GM19372 (cell line): ENCODE measurements at regions not wholly inside any gene's neighbourhood (a gene's known extent, or its start where the extent isn't known, plus 50 kb on each side); places are given as distances from the start of the nearest gene placed in this dataset.
"Not testable (repeated sequence)": the region's sequence is repeated elsewhere in the genome, so short reads cannot be mapped to it uniquely, and the experiment has no call there.

Experiments used
- ATAC-seq: cut with Tn5 transposase; IDR thresholded peaks from one replicate; pipeline ENCODE4 v1.9.1; 2021; ENCODE audit warnings: mild to moderate bottlenecking, low read depth, moderate library complexity; ENCODE audit not compliant: unreplicated experiment

DNA sequence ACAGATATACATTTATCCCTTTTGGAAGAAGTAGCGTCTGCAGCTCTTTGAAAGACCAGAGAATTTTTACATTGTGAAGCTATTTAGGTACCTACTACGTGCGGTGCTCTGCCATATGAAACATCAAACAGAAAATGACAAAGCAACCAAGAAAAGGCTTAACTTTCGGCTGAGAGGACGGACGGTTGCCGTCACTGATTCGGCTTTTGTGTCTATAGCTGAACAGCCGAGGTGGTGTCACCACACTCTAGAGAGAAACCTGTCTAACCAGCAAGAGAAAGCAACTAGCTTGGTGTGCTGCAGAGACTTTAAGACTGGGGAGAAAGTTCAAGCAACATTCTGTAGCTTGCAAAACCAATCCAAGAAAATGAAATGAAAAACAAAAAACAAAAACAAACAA lies 145.5 kb downstream of the SHOX start:
- no peak for ATAC-seq

DNA sequence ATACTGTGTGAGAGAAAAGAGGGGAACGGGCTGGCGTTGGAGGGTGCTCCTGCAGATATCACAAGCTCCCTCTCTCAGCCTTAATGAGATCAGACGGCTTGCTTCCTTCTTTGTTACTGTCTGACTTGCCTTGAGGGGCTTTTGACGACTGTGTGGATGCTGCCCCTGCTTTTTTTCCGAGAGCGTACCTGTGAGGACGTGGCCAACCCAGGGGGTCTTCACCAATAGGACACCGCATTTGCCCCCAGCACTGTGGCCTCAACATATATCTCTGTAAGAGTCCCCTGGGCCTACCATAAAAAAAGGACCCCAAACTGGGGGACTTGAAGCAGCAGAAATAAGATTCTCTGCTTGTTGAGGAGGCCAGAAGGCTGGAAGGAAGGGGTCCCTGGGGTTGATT lies 143.9 kb downstream of the SHOX start:
- no peak for ATAC-seq

DNA sequence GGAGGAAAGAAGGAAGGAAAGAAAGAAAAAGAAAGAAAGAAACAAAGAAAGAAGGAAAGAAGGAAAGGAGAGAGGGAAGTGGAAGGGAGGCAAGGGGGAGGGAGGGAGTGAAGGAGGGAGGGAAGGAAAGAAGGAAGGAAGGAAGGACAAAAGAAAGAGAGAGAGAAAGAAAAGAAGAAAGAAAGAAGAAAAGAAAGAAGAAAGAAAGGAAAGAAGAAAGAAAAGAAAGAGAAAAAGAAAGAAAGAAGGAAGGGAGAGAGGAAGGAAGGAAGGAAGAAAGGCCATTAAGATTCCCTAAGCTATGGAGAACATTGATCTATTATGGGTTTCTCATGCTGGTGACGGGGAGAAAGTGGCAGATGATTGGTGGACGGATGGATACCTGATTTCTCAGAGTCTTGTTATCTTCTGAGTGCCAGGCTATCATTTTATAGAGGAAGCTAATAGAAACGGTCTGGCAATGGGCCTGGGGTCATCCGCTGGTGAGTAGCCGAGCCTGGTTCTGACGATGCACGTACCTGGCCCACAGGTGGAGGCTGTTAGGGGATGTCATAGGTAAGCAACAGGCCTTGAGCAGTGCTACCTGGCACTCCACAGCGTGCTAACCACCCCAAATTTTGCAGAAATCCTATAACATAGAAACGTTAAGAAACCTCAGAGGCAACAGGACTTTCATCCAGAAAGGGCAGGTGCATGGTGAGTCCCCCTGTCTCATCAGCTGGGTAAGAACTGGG lies 142.9 kb downstream of the SHOX start:
- ATAC-seq: no peak

DNA sequence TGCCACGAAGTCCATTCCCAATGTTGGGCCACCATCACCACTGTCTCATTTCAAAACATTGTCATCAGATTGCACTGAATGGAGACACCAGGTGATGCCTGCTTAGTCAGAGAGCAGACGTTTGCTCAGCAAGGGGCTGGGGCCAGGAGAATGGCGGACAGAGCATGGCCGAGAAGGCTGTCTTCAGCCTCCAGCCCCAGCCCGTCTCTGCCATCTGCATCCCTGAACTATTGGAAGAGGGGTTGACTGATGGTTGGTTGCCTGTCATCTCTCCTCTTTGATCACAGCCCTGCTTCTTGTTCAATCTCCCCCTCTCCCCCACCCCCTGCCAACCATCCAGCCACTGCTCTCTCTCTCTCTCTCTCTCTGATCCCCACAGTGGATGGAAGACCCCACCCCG lies 140.9 kb downstream of the SHOX start:
- ATAC-seq: no peak

DNA sequence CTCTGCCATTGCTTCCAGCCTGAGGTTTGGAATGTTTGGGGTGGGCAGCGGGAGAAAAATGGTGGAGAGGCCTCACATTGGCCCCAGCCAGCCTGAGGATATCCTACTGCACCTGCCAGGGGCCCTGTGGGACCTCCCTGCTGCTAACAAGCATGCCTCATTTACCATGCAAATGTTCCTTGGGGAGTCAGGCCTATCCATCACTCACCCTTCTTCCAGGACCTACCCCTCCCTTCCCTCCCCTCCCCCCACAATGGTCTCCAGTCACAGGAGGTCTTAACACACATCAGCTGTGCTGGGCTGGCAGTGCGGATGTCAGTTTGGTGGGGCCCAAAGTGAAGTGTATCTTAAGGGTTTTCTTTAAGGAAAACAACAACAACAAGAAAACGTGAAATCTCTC lies 139.2 kb downstream of the SHOX start:
- no peak for ATAC-seq

DNA sequence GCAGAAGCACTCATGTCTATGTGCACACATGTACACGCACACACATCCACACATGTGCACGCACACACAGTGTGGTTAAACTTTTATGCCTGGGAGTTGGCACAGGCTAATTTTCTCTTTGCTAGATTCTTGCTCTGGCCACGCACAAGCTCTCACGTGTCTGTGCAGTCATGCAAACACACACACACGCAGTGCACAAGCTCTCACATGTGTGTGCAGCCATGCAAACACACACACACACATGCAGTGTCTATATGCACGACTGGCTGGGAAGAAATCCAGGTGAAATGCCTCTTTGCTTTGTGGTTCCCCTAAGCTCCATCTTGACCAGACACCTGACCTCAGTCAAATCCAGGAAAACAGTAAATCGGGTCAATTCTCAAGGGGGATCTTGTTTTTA lies 138.0 kb downstream of the SHOX start:
- ATAC-seq: no peak

DNA sequence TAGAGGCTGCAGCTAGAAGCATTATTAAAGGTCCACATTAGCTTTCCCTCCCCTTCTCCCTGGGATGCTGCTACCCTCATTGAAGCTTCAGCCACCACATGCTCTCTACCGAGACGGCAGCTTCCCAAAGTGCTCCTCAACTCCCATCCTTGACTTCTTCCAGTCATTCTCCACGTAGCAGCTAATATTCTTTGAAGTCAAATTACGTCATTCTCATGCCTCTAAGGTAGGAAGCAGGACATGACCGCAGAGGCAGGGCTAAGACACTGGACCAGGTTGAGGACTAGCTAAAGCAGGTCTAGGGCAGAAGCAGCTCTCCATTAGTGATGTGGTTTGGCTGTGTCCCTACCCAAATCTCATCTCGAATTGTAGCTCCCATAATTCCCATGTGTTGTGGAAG lies 128.3 kb downstream of the SHOX start:
- ATAC-seq: no peak

DNA sequence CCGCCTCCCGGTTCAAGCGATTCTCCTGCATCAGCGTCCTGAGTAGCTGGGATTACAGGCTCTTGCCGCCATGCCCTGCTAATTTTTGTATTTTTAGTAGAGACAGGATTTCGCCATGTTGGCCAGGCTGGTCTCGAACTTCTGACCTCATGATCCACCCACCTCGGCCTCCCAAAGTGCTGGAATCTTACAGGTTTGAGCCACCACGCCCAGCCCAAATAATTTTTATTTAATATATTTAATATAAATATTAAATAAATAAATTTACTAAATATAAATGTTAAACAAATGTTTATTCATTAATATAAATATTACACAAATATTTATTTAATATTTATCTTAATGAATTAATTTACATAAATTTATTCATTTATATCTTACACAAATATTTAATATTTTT lies 120.2 kb downstream of the SHOX start:
- no peak for ATAC-seq

DNA sequence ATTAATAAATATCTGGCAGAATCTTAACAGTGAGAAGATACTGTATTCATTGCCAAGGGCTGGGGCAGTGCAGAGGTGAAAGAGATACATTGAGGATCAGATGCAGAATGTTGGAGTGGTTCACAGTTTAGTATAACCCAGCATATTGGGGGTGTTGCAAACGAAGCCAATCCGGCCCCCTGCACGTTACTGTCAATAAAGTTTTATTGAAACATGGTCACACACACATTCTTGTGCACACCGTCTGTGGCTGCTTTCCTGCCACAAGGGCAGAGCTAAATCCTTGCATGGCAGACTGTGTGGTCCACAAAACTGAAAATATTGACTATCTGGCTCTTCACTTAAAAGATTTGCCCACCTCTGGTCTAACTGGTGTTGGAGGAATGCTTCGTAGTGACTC lies 119.7 kb downstream of the SHOX start:
- no peak for ATAC-seq

DNA sequence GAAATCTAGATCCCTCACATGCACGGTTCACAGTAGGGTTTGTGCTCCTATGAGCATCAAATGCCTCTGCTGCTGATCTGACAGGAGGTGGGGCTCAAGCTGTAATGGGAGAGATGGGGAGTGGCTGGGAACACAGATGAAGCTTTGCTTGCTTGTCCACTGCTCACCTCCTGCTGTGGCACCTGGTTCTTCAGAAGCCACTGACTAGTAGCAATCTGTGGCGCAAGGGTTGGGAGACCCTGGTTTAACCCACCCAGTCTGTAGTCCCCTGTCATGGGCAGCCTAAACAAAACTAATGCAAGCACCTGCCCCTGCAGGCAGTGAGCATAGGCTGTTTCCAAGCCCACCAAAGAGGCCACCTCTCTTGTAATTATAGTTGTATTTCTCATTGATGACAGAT lies 116.6 kb downstream of the SHOX start:
- ATAC-seq: no peak

DNA sequence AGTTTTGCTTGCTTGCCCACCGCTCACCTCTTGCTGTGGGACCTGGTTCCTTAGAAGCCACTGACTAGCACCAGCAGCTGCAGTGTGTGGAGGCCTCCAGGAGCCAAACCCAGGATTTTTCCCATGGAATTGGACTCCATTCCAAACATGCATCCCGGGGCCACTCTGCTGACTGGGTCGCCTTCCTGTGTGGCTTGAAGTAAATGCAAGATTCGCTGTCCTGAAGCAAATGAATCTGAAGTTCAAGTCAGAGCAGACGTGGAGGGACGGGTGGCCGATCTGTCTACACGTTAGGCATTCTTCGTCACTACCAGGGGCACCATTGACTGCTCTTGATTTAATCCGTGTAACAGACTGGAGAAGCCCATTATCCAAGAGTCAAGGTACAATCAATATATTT lies 109.0 kb downstream of the SHOX start:
- no peak for ATAC-seq

DNA sequence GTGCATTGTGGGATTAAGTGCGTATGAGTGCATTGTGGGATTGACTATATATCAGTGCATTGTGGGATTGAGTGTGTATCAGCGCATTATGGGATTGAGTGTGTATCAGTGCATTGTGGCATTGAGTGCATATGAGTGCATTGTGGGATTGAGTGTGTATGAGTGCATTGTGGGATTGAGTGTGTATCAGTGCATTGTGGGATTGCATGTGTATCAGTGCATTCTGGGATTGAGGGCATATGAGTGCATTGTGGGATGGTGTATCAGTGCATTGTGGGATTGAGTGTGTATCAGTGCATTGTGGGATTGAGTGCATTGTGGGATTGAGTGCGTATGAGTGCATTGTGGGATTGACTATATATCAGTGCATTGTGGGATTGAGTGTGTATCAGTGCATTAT lies 106.4 kb downstream of the SHOX start:
- ATAC-seq: not testable (repeated sequence)

DNA sequence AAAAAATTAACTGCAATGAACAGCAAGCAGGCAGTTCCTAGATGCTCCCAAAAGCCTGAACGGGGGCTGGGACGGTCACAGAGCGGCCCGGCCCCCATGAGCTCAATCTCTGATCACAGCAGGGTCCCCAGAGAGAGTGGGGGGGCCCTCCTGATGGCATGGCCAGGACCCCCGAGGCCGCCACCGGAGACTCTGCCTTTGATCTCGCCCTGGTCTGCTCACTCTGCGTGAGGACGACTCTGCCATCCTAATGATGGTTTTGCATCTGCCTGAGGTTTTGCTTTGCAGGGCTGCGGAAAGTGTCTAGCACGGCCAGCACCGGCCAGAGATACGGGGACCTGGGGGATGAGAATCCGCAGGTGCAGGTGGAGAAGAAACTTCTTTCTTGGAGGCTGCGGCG lies 103.8 kb downstream of the SHOX start:
- no peak for ATAC-seq

DNA sequence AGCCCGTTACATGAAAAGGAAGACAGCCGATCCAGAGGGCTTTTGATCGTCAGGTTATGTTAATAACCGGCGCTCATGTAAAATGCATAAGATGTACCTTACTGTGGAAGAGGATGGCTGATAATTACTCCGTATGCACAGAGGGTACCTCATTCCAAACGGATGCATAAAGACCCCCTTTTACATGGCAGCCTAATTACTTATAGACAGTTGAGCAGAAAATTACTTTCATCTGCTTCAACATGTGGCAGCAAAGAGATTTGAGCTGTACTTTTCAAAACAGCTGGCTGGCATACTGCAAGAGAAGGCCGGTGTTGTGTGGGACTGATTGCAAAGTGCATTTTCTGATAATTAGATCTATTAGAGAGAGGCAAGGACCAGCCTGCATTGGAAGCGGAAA lies 103.4 kb downstream of the SHOX start:
- ATAC-seq: no peak

DNA sequence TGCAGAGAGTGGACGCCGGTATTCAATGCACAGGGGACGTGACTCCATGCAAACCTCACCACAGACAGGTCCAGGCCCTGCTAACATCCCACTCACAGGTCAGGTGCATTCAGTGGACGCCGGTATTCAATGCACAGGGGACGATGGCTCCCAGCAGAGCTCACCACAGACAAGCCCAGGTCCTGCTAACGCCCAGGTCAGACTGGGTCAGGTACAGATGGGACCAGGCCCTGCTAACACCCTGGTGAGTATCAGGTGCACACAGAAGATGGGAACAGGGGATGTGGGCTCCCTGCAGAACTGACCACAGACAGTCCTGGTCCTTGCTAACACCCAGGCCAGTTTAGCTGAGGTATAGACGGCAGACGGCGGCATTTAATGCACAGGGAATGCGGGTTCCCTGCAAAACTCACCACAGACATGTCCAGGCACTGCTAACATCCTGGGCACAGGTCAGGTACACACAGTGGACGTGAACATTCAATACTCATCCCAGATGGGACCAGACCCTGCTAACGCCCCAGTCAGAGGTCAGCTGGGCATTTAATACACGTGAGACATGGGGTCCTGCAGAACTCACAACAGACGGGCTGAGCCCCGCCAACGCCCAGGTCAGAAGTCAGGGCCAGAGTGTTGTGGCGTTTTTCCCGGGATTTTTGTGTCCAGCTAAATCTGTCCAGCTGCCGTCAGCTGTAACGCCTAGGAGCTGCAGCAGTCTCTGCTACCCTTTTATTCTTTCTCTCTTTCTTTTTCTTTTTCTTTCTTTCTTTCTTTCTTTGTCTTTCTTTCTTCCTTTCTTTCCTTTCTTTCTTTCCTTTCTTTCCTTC lies 99.2 kb downstream of the SHOX start:
- ATAC-seq: no peak

DNA sequence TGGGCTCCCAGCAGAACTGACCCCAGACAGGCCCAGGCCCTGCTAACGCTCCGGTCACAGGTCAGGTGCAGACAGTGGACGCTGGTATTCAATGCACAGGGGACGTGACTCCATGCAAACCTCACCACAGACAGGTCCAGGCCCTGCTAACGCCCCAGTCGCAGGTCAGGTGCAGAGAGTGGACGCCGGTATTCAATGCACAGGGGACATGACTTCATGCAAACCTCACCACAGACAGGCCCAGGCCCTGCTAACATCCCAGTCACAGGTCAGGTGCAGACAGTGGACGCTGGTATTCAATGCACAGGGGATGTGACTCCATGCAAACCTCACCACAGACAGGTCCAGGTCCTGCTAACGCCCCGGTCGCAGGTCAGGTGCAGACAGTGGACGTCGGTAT lies 98.5 kb downstream of the SHOX start:
- ATAC-seq: not testable (repeated sequence)

DNA sequence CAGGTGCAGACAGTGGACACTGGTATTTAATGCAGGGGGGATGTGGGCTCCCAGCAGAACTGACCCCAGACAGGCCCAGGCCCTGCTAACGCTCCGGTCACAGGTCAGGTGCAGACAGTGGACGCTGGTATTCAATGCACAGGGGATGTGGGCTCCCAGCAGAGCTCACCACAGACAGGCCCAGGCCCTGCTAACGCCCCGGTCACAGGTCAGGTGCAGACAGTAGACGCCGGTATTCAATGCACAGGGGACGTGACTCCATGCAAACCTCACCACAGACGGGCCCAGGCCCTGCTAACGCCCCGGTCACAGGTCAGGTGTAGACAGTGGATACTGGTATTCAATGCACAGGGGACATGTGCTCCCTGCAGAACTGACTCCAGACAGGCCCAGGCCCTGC lies 98.0 kb downstream of the SHOX start:
- ATAC-seq: not testable (repeated sequence)

DNA sequence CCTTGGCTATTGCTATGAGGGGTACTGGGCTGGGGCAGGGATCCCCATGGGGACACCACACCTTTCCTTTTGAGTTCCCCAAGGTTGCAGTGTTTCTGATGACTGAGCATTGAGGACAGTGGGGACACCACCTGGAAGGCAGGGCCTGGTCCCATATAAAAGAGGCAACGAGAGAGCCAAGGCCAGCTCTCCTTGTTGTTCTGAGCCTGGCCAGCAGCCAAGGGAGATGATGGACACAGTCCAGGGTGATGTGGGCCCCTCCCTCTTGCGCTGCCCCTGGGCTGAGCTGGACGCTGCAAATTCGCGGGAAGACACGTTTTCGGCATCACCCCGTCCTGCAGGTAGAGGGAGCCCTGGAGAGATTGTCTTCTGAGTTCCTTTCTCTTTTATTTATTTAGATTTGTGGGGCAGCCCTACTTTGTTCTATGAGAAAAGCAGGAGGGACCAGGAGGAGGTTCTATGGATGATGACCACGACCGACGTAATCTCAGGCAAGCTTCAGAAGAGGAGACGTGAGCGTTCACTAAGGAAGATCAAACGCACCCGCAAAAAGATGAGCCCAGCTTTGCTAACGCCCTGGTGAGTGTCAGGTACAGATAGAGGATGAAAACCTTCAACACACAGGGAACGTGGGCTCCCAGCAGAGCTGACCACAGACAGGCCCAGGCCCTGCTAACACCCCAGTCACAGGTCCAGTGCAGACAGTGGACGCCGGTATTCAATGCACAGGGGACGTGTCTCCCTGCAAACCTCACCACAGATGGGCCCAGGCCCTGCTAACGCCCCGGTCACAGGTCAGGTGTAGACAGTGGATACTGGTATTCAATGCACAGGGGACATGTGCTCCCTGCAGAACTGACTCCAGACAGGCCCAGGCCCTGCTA lies 97.4 kb downstream of the SHOX start:
- ATAC-seq: no peak

DNA sequence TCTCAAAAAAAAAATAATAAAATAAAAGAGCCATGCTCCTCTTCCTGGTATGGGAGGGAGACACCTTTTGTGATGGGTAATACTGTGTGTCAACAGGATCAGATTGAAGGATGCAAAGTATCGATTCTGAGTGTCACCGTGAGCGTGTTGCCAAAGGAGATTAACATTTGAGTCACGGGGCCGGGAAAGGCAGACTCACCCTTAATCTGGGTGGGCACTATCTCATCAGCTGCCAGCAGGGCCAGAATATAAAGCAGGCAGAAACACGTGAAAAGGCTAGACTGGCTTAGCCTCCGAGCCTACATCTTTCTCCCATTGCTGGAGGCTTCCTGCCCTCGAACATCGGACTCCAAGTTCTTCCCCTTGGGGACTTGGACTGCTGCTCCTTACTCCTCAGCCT lies 95.4 kb downstream of the SHOX start:
- no peak for ATAC-seq

DNA sequence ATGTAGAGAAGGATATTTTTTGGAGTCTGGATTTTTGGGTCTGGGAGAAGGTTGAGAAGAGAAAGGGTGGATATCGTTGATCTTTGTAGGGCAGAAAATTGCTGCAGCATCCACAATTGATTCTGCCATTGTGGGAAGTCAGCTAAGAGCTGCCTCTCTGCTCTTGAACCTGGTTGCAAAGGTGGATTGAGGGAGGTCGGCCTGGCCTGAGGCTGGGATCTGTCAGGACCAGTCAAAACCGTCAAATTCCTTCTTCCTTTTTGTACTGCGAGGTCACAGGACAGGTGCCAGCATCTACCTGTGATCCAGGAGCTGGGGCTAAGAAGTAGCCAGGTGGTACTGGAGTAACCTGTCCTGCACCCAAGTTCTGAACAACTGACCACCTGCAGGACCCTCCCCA lies 93.7 kb downstream of the SHOX start:
- ATAC-seq: no peak

DNA sequence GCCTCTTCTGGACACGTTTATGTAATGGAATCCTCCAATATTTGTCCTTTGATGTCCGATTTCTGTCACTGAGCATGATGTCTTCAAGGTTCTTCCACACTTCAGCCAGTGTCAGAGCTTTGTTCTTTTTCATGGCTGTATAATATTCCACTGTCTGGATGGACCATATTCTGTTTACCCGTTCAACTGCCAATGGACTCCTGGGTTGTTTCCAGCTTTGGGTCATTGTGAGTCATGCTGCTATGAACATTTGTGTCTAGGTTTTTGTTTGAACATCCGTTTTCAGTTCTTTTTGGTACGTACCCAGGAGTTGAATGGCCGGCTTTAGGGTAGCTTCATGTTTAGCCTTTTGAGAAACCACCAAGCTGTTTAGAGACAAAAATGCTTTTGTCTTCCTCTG lies 93.2 kb downstream of the SHOX start:
- ATAC-seq: no peak
